Right kidney (tissue), 1 donor: ENCODE measurements at regions not wholly inside any gene's neighbourhood (a gene's known extent, or its start where the extent isn't known, plus 50 kb on each side); places are given as distances from the start of the nearest gene placed in this dataset.
"Not testable (repeated sequence)": the region's sequence is repeated elsewhere in the genome, so short reads cannot be mapped to it uniquely, and the experiment has no call there.

Source experiments
- DNase-seq: peaks from one replicate; pipeline ENCODE4 v3.0.0-alpha.2; 2016

- no peak for DNase-seq
Observed at GRCh38 chr20:40893610-40894236, 134.9 kb upstream of the TOP1 start.

- DNase-seq: no peak
Observed at GRCh38 chr20:40894237-40894630, 134.4 kb upstream of the TOP1 start.

GRCh38 chr20:40895182-40895581 is 133.4 kb upstream of the TOP1 start:
- no peak for DNase-seq

- DNase-seq: no peak
Observed at GRCh38 chr20:40896814-40897700, 131.6 kb upstream of the TOP1 start.

GRCh38 chr20:40899344-40899743 is 129.3 kb upstream of the TOP1 start:
- no peak for DNase-seq

GRCh38 chr20:40900666-40901215 is 127.9 kb upstream of the TOP1 start:
- no peak for DNase-seq

- no peak for DNase-seq
Observed at GRCh38 chr20:40902661-40903060, 126.0 kb upstream of the TOP1 start.

GRCh38 chr20:40908309-40908708 is 120.3 kb upstream of the TOP1 start:
- DNase-seq: no peak

GRCh38 chr20:40909489-40909888 is 119.1 kb upstream of the TOP1 start:
- DNase-seq: not testable (repeated sequence)

- DNase-seq: not testable (repeated sequence)
Observed at GRCh38 chr20:40910436-40910835, 118.2 kb upstream of the TOP1 start.

- DNase-seq: not testable (repeated sequence)
Observed at GRCh38 chr20:40911152-40911551, 117.5 kb upstream of the TOP1 start.

- DNase-seq: no peak
Observed at GRCh38 chr20:40913224-40914185, 115.1 kb upstream of the TOP1 start.

GRCh38 chr20:40915756-40916155 is 112.9 kb upstream of the TOP1 start:
- DNase-seq: no peak

- DNase-seq: no peak
Observed at GRCh38 chr20:40916276-40916675, 112.3 kb upstream of the TOP1 start.

GRCh38 chr20:40920291-40920690 is 108.3 kb upstream of the TOP1 start:
- no peak for DNase-seq

- no peak for DNase-seq
Observed at GRCh38 chr20:40922865-40923264, 105.8 kb upstream of the TOP1 start.

GRCh38 chr20:40925829-40926510 is 102.7 kb upstream of the TOP1 start:
- DNase-seq: no peak

- DNase-seq: no peak
Observed at GRCh38 chr20:40926928-40927327, 101.7 kb upstream of the TOP1 start.

- DNase-seq: no peak
Observed at GRCh38 chr20:40930561-40930960, 98.1 kb upstream of the TOP1 start.

GRCh38 chr20:40931410-40932044 is 97.1 kb upstream of the TOP1 start:
- no peak for DNase-seq

- no peak for DNase-seq
Observed at GRCh38 chr20:40932436-40932835, 96.2 kb upstream of the TOP1 start.
